DOHH2 (cell line): ENCODE measurements at regions not wholly inside any gene's neighbourhood (a gene's known extent, or its start where the extent isn't known, plus 50 kb on each side); places are given as distances from the start of the nearest gene placed in this dataset.

Source experiments
- CTCF ChIP-seq: fragments of 200-600 bp; sonication (generic); IDR thresholded peaks from one replicate; pipeline ENCODE4 v1.5.1; 2014; ENCODE audit warnings: antibody characterized with exemption, mild to moderate bottlenecking, low read depth, low read length; ENCODE audit not compliant: poor library complexity, severe bottlenecking
- EZH2phosphoT487 ChIP-seq: fragments of 200-600 bp; sonication (generic); IDR thresholded peaks from 2 replicates; pipeline ENCODE4 v1.6.1; 2017; ENCODE audit warnings: borderline replicate concordance, mild to moderate bottlenecking, antibody characterized with exemption, low read length, moderate library complexity, mixed read lengths

GRCh38 chr6:141541581-141542324 lies 591.0 kb upstream of the GJE1 start:
- TF ChIP-seq CTCF (no peak), EZH2phosphoT487 (no peak)
